GM12892 (cell line): ENCODE measurements at regions not wholly inside any gene's neighbourhood (a gene's known extent, or its start where the extent isn't known, plus 50 kb on each side); places are given as distances from the start of the nearest gene placed in this dataset.

Source experiments
- DNase-seq: peaks from one replicate; pipeline ENCODE4 v3.0.0; 2011; ENCODE audit not compliant: insufficient read length
- FAIRE-seq: peaks from 2 replicates; lab custom pipeline; 2011; peaks lifted over from hg19 to GRCh38; lab: Jason Lieb, UNC
- POLR2A ChIP-seq: IDR thresholded peaks from 2 replicates; pipeline ENCODE4 v1.6.1; 2011; ENCODE audit warnings: low read depth, low read length, control low read depth
- POLR2AphosphoS5 ChIP-seq: IDR thresholded peaks from 2 replicates; pipeline ENCODE4 v1.6.1; 2011; ENCODE audit warnings: low read depth, low read length, control low read depth
- TAF1 ChIP-seq: IDR thresholded peaks from 2 replicates; pipeline ENCODE4 v1.6.1; 2011; ENCODE audit warnings: low read depth, mild to moderate bottlenecking, control low read depth, low read length, borderline replicate concordance

GRCh38 chr2:240328526-240328925, 106.9 kb upstream of the GPC1 start:
- FAIRE-seq (no peak), DNase-seq (no peak)
- TF ChIP-seq TAF1 (no peak), POLR2A (no peak), POLR2AphosphoS5 (no peak)

GRCh38 chr2:240329116-240329665, 106.3 kb upstream of the GPC1 start:
- TF ChIP-seq POLR2AphosphoS5 (no peak), POLR2A (no peak), TAF1 (no peak)
- FAIRE-seq (no peak), DNase-seq (no peak)

DNA sequence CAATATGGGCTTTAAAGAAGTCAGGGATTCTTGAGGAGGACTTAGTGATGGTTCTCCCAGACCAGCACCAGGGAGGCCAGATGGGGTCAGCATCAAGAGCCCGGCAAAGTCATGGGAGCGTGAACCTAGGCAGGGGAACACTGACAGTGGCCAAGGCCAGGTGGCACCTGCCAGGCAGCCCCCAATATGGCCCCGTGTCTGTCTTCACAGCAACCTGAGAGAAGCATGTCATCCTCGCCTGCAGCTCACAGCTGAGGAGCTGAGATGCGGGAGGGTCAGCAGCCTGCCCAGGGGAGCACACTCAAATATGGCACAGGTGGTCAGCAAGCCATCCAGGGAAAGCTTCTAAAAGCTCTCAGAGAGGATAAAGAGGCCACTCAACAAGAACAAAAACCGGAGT, 105.7 kb upstream of the GPC1 start:
- TF ChIP-seq POLR2AphosphoS5, result no peak
- no peak for TF ChIP-seq TAF1
- no peak for TF ChIP-seq POLR2A
- DNase-seq, result no peak
- FAIRE-seq, result no peak

DNA sequence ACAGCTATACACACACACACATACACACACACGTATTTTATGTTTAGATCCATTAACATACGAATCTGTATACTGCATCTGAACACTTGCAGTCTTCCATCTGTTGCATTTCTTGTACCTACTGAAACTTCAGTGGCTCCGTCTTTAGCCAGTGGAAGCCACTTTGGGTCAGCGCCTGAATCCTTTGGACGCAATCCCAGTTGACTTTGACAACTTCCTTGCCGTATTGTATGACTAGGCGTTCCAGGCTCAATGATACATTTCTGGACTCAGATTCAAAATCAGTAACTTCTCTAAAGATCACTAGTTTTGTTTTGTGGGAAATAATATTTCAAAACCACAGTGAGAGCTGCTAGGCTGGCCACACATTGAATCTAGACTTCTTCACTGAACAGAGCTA, 101.5 kb upstream of the GPC1 start:
- TF ChIP-seq TAF1, result no peak
- no peak for TF ChIP-seq POLR2A
- no peak for TF ChIP-seq POLR2AphosphoS5
- no peak for DNase-seq
- FAIRE-seq, result no peak

GRCh38 chr2:240335061-240335460, 100.4 kb upstream of the GPC1 start:
- DNase-seq (no peak), FAIRE-seq (no peak)
- no peak for TF ChIP-seq POLR2AphosphoS5
- no peak for TF ChIP-seq POLR2A
- no peak for TF ChIP-seq TAF1

DNA sequence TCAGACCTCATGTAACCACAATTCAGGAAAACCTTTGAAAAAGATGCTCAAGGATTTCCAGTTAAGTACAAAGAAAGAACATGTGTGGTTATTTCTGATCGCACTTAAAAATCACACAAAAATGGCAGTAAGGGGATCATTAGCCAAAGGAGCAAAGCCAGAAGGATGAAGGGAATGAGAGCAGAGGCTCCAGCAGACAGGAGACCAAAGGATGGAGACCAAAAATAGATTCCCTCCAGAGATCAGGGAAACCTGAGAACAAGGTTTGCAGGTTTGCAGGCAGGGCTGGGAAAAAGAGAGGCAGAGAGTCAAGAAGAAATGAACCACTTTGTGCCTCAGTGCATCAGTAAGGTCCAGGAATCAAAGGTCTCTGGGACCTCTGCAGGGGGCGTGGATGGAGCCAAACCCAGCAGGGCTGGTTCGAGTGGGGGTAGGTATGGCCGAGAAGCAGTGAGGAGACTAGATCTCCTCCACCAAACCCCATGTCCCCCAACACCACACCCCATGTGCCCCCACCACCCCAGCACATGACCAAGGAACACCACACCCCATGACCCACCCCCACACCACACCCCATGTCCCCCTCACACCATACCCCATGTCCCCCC, 98.5 kb upstream of the GPC1 start:
- no peak for TF ChIP-seq TAF1
- no peak for TF ChIP-seq POLR2AphosphoS5
- no peak for TF ChIP-seq POLR2A
- FAIRE-seq (no peak), DNase-seq (no peak)

GRCh38 chr2:240338274-240338673, 97.2 kb upstream of the GPC1 start:
- FAIRE-seq (no peak), DNase-seq (no peak)
- TF ChIP-seq TAF1 (no peak), POLR2A (no peak), POLR2AphosphoS5 (no peak)

DNA sequence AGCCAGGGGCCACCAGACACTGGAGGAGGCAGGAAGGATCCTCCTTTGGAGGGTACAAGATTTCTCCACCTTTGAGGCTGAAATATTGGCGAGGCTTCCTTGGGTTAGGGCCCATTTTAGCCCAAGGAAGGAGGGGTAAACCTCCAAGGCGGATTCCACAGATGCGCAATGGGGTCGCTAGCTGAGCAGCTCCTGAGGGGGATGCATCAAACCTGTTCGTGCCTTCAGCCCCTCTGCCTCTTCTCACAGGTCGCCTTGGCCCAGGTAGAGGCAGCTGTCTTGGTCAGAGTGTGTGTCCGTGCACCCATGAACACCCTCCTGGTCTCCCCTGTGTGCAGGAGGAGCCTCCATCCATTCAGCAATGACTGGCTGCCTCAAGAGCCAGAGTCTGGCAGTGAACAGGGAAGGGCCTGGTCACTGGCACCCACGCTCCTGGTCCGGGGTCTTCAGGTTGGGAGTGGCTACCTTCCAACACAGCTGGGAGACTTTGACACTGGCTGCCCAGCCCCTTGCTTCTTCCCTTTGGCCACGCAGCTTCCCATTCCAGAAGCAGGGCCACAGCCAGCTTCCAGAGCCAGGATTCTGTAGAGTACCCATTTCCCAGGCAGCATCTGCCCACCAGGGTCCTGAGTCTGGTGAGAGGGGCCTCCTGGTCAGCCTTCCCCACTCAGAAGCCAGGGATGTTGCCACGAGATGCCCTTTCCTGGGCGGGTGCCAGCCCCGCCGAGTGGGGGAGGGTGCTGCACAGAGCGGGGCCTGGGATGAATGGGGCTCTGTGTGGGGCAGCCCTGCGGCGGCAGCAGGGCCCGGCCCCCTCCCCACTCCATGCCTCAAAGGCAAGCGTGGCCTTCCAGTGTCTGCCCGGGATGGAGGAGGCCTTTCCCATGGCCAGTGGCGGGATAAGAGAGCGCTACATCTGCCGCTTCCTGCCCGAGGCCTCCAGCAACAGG, 95.8 kb upstream of the GPC1 start:
- TF ChIP-seq TAF1 (no peak), POLR2A (no peak), POLR2AphosphoS5 (no peak)
- DNase-seq (no peak), FAIRE-seq (no peak)

DNA sequence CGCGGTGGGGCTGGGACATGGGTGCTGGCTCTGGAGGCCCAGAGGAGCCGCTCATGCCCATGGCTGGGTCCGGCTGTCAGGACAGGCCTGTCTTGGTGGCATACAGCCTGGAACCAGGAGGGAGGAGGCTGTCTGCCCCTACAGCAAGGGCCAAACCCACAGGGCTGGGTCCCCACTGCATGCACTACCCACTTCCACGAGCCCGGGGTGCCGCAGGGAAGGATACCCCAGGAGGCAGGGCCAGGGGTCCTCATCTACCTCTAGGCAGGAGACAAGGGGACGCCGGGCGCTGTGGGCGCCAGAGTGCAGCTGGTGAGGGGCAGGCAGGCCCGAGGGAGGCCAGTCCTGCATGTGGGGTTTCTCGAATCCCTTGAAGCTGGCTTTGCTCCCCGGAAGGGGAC, 95.1 kb upstream of the GPC1 start:
- FAIRE-seq, result no peak
- DNase-seq, result no peak
- TF ChIP-seq POLR2AphosphoS5, result no peak
- TF ChIP-seq POLR2A, result no peak
- no peak for TF ChIP-seq TAF1

DNA sequence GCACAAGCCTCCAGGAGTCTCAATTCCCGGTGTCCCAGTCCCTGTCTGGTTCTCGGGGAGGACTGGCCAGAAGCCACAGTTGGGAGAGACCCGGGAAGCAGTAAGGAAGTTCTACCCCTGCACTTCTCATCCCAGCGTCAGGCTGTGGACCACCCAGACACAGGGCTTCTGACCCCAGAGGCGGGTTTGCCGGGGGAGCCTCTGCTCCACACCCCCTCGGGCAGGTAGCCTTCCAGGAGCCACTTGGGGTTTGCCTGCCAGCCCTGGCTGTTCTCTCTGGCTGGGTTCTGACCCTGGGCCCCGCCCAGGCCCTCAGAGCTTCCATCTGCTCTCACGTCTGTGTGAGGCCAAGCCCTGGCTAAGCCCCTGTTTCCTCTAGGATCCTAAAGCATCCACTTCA, 94.4 kb upstream of the GPC1 start:
- DNase-seq (no peak), FAIRE-seq (no peak)
- no peak for TF ChIP-seq POLR2AphosphoS5
- no peak for TF ChIP-seq POLR2A
- no peak for TF ChIP-seq TAF1

DNA sequence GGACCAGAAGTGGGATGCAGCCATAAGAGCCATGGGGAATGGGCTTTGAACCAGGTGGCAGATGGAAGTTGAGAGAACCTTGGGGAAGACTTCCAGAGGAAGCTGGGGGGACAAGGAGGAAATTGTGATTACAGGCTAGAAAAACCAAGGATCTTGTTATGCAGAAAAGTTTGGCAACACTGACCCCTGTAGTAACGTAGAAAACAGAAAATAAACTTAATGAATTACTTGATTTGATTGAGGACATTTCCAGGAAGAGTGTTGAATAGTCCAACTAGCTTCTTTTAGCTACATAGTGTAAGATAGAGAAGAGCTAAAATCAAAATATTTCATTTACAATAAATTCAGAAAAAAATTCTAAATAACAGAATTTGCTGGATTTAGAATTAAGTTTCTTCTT, 91.9 kb upstream of the GPC1 start:
- DNase-seq, result no peak
- no peak for FAIRE-seq
- no peak for TF ChIP-seq POLR2A
- no peak for TF ChIP-seq POLR2AphosphoS5
- no peak for TF ChIP-seq TAF1

DNA sequence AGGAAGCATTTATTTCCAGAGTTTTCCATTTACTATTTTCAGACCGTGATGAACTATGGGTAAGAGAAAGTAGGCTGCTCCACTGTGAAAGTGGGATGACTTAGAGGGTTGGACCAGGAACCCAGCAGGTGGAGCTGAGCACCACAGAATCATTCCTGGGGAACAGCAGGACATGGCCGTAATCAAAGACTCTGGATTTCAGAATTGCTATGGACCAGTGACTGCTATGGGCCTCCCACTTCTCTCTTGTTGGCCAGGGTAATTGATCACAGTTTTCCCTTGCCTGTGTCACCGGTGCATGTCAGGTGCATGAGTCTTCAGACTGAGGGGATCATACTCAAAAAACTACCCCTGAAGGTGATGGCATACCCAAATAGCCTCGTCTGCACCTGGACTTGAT, 90.6 kb upstream of the GPC1 start:
- FAIRE-seq (no peak), DNase-seq (no peak)
- no peak for TF ChIP-seq POLR2A
- no peak for TF ChIP-seq POLR2AphosphoS5
- TF ChIP-seq TAF1, result no peak
